Common myeloid progenitor, CD34-positive (primary cell): ENCODE measurements at regions not wholly inside any gene's neighbourhood (a gene's known extent, or its start where the extent isn't known, plus 50 kb on each side); places are given as distances from the start of the nearest gene placed in this dataset.

Experiments
- CTCF ChIA-PET: fragments of 350-600 bp; sonication (Branson Sonifier 250); formaldehyde crosslinking; loops from one replicate; lab custom pipeline; 2021; ENCODE audit warnings: antibody characterized with exemption; lab: Charles Lee
- POLR2A ChIA-PET: fragments of 350-600 bp; sonication (Branson Sonifier 250); formaldehyde crosslinking; loops from one replicate; lab custom pipeline; 2021; ENCODE audit warnings: antibody characterized with exemption; lab: Charles Lee
- DNase-seq, 3 donors: peaks; one replicate each; pipeline versions ENCODE4 v3.0.0 to v3.0.0-alpha.2; 2013
- H3K27ac ChIP-seq, 2 experiments: 1 replicate in 1 of 2; 2 replicates in 1 of 2; pipeline ENCODE4 v1.7.0; 2013; ENCODE audit warnings: inconsistent platforms in 2 of 2, low read length in 2 of 2, mild to moderate bottlenecking in 2 of 2, low read depth in 1 of 2, moderate library complexity in 1 of 2; ENCODE audit not compliant: severe bottlenecking in 2 of 2, insufficient read depth in 1 of 2, poor library complexity in 1 of 2
- H3K27me3 ChIP-seq, 5 experiments: replicated peaks in 2 of 5; 1 replicate in 3 of 5; 2 replicates in 2 of 5; pipeline versions ENCODE4 v1.6.1 to v1.7.0; 2013; ENCODE audit warnings: low read length in 4 of 5, mild to moderate bottlenecking in 2 of 5, moderate library complexity in 2 of 5, inconsistent platforms in 1 of 5; ENCODE audit not compliant: insufficient read depth in 5 of 5, control insufficient read depth in 4 of 5
- H3K36me3 ChIP-seq, 4 experiments: 1 replicate in 2 of 4; 2 replicates in 2 of 4; pipeline versions ENCODE4 v1.6.1 to v1.7.0; 2013; ENCODE audit warnings: low read length in 3 of 4, control low read depth in 1 of 4, mild to moderate bottlenecking in 1 of 4; ENCODE audit not compliant: control insufficient read depth in 4 of 4, insufficient read depth in 4 of 4
- H3K4me1 ChIP-seq, 4 experiments: 1 replicate in 3 of 4; 2 replicates in 1 of 4; pipeline versions ENCODE4 v1.6.1 to v1.7.1; 2013; ENCODE audit warnings: low read length in 3 of 4, mild to moderate bottlenecking in 3 of 4, control low read depth in 1 of 4, inconsistent platforms in 1 of 4, moderate library complexity in 1 of 4; ENCODE audit not compliant: control insufficient read depth in 4 of 4, insufficient read depth in 4 of 4; ENCODE audit errors: control extremely low read depth in 1 of 4
- H3K4me3 ChIP-seq, 7 experiments: 1 replicate in 4 of 7; 2 replicates in 3 of 7; pipeline versions ENCODE4 v1.5.1 to v1.7.0; 2013; ENCODE audit warnings: mild to moderate bottlenecking in 7 of 7, low read length in 6 of 7, moderate library complexity in 6 of 7, inconsistent platforms in 2 of 7, low read depth in 2 of 7, control low read depth in 1 of 7; ENCODE audit not compliant: insufficient read depth in 4 of 7, control insufficient read depth in 1 of 7; ENCODE audit errors: extremely low read depth in 1 of 7
- H3K9me3 ChIP-seq, 5 experiments: 1 replicate in 4 of 5; 2 replicates in 1 of 5; pipeline versions ENCODE4 v1.6.1 to v1.7.1; 2013; ENCODE audit warnings: low read length in 4 of 5, mild to moderate bottlenecking in 2 of 5, inconsistent platforms in 1 of 5, low read depth in 1 of 5, moderate library complexity in 1 of 5; ENCODE audit not compliant: control insufficient read depth in 4 of 5, insufficient read depth in 2 of 5; ENCODE audit errors: control extremely low read depth in 1 of 5
- WGBS: methylation state at CpG from one replicate; pipeline ENCODE4 v1.1.5; 2013; ENCODE audit not compliant: insufficient coverage; 5-methylcytosine and 5-hydroxymethylcytosine counted together

GRCh38 chr10:4008676-4009382, 223.8 kb upstream of the KLF6 start:
- POLR2A ChIA-PET = no interaction called here
- CTCF ChIA-PET = no interaction called here
- Histone ChIP-seq H3K36me3 (no peaks in the 10 kb centered on the region), H3K27me3 (no peaks in the 10 kb centered on the region), H3K4me1 (peaks cover 2 to 17% (median 7%) of the 10 kb centered on the region in 4 experiments), H3K4me3 (no peak overlapping the region), H3K9me3 (no peaks in the 10 kb centered on the region), H3K27ac (no peak overlapping the region)
- no peak for DNase-seq
- no CpG with 5 or more reads among the region's 7 CpGs for WGBS

- Histone ChIP-seq H3K4me3 (no peak overlapping the region), H3K36me3 (no peaks in the 10 kb centered on the region), H3K9me3 (no peaks in the 10 kb centered on the region), H3K27me3 (no peaks in the 10 kb centered on the region), H3K27ac (no peak overlapping the region), H3K4me1 (peaks cover 2 to 17% (median 7%) of the 10 kb centered on the region in 4 experiments)
- no peak for DNase-seq
- WGBS = 82% methylated on average over 2 of the region's 4 CpGs
- POLR2A ChIA-PET = no interaction called here
- CTCF ChIA-PET = interaction anchor here (0.8 to 1.5 kb wide), 3 partner anchors 9 to 67 kb away, joined by 3 to 4 read pairs (median 3); no protein-coding TSS in a partner anchor
Measured at GRCh38 chr10:4007771-4008170, 222.8 kb upstream of the KLF6 start.

- Histone ChIP-seq H3K27ac (no peak overlapping the region), H3K4me3 (no peak overlapping the region), H3K9me3 (no peaks in the 10 kb centered on the region), H3K27me3 (no peaks in the 10 kb centered on the region), H3K4me1 (peaks cover 2 to 17% (median 7%) of the 10 kb centered on the region in 4 experiments), H3K36me3 (no peaks in the 10 kb centered on the region)
- WGBS = 92% methylated on average over 5 of the region's 7 CpGs
- ChIA-PET POLR2A (no interaction called here), CTCF (interaction anchor here (0.8 to 1.5 kb wide), 2 partner anchors 10 to 68 kb away, joined by 3 to 4 read pairs; no protein-coding TSS in a partner anchor)
- no peak for DNase-seq
Measured at GRCh38 chr10:4006858-4007257, 221.8 kb upstream of the KLF6 start.

GRCh38 chr10:4006051-4006450, 221.0 kb upstream of the KLF6 start:
- ChIA-PET CTCF (interaction anchor here (1.2 to 1.5 kb wide), 2 partner anchors 11 to 14 kb away, joined by 3 to 4 read pairs; no protein-coding TSS in a partner anchor), POLR2A (no interaction called here)
- Histone ChIP-seq H3K4me3 (no peak overlapping the region), H3K27ac (no peak overlapping the region), H3K27me3 (no peaks in the 10 kb centered on the region), H3K4me1 (peaks cover 2 to 17% (median 7%) of the 10 kb centered on the region in 4 experiments), H3K9me3 (no peaks in the 10 kb centered on the region), H3K36me3 (no peaks in the 10 kb centered on the region)
- DNase-seq = peak; percentile 7 to 50 (median 44)
- WGBS = 0% methylated on average over 2 of the region's 8 CpGs

GRCh38 chr10:4004990-4005389, 220.0 kb upstream of the KLF6 start:
- H3K4me3 ChIP-seq = no peak overlapping the region
- DNase-seq = no peak
- POLR2A ChIA-PET = no interaction called here
- H3K9me3 ChIP-seq = peaks cover 0 to 2% (median 0%) of the 10 kb centered on the region in 5 experiments
- no peaks in the 10 kb centered on the region for H3K36me3 ChIP-seq
- CTCF ChIA-PET = interaction anchor here (0.9 to 1.2 kb wide), 2 partner anchors 13 to 23 kb away, joined by 3 read pairs; no protein-coding TSS in a partner anchor
- H3K4me1 ChIP-seq = peaks cover 2 to 17% (median 7%) of the 10 kb centered on the region in 4 experiments
- no peaks in the 10 kb centered on the region for H3K27me3 ChIP-seq
- no peak overlapping the region for H3K27ac ChIP-seq
- WGBS = 99% methylated on average over 8 of the region's 8 CpGs

GRCh38 chr10:4004144-4004543, 219.1 kb upstream of the KLF6 start:
- CTCF ChIA-PET = no interaction called here
- Histone ChIP-seq H3K36me3 (no peaks in the 10 kb centered on the region), H3K27ac (no peak overlapping the region), H3K4me3 (no peak overlapping the region), H3K4me1 (peaks cover 2 to 15% (median 7%) of the 10 kb centered on the region in 4 experiments), H3K27me3 (no peaks in the 10 kb centered on the region), H3K9me3 (peaks cover 0 to 4% (median 0%) of the 10 kb centered on the region in 5 experiments)
- no peak for DNase-seq
- POLR2A ChIA-PET = no interaction called here
- 96% methylated on average over 5 of the region's 5 CpGs for WGBS

GRCh38 chr10:4003348-4003973, 218.5 kb upstream of the KLF6 start:
- Histone ChIP-seq H3K36me3 (no peaks in the 10 kb centered on the region), H3K27me3 (no peaks in the 10 kb centered on the region), H3K4me1 (peaks cover 2 to 15% (median 7%) of the 10 kb centered on the region in 4 experiments), H3K4me3 (no peak overlapping the region), H3K27ac (no peak overlapping the region), H3K9me3 (peaks cover 0 to 4% (median 0%) of the 10 kb centered on the region in 5 experiments)
- ChIA-PET POLR2A (no interaction called here), CTCF (no interaction called here)
- 94% methylated on average over 5 of the region's 7 CpGs for WGBS
- no peak for DNase-seq
